HepG2 (cell line): ENCODE measurements at regions not wholly inside any gene's neighbourhood (a gene's known extent, or its start where the extent isn't known, plus 50 kb on each side); places are given as distances from the start of the nearest gene placed in this dataset.

ENCODE experiments used
- ATAC-seq: fragments of 200-7000 bp; cut with Tn5 transposase; 3 replicates; pipeline ENCODE4 v1.9.1; 2020; ENCODE audit warnings: mild to moderate bottlenecking, moderate library complexity
- BruUV-seq: library from RNA; stranded (reverse); fragments of 400-500 nt; replicated peaks from 2 replicates; lab custom pipeline; 2021; lab: Mats Ljungman, UMichigan
- CTCF ChIA-PET: fragments of 300-600 bp; formaldehyde crosslinking; extraction: SDS; loops from one replicate; lab custom pipeline; 2021; ENCODE audit warnings: low total read pairs, inconsistent platforms, low intra/inter-chr PET ratio; lab: Yijun Ruan, JAX
- POLR2A ChIA-PET: fragments of 350-600 bp; sonication (Branson Sonifier 250); formaldehyde crosslinking; loops from one replicate; lab custom pipeline; 2020; ENCODE audit warnings: antibody characterized with exemption, inconsistent platforms; lab: Yijun Ruan, JAX
- DNase-seq: peaks from one replicate; pipeline ENCODE4 v3.0.0-alpha.2; 2015; ENCODE audit warnings: low spot score
- FAIRE-seq: peaks from 3 replicates; lab custom pipeline; 2011; peaks lifted over from hg19 to GRCh38; lab: Jason Lieb, UNC
- H2AFZ ChIP-seq: one replicate; pipeline ENCODE4 v1.6.1; 2011; ENCODE audit warnings: low read length, inconsistent platforms
- H3K27ac ChIP-seq: fragments of 300-600 bp; 3 replicates; pipeline ENCODE4 v1.8.0; 2011; ENCODE audit warnings: mixed run types, mild to moderate bottlenecking, mixed read lengths, low read length, inconsistent platforms; ENCODE audit not compliant: insufficient read depth; ENCODE audit errors: extremely low read length
- H3K27me3 ChIP-seq, 2 experiments: fragments of 200-600 bp in 1 of 2; 2 replicates in 1 of 2; 3 replicates in 1 of 2; pipeline versions ENCODE4 v1.6.0 to v1.8.0; 2011; ENCODE audit warnings: low read length in 2 of 2, mild to moderate bottlenecking in 2 of 2, moderate library complexity in 2 of 2, inconsistent platforms in 1 of 2; ENCODE audit not compliant: insufficient read depth in 2 of 2, control insufficient read depth in 1 of 2
- H3K36me3 ChIP-seq, 2 experiments: fragments of 200-600 bp in 1 of 2; replicated peaks in 1 of 2; 2 replicates in 1 of 2; 3 replicates in 1 of 2; pipeline versions ENCODE4 v1.5.1 to v1.8.0; 2011; ENCODE audit warnings: low read length in 2 of 2, inconsistent platforms in 1 of 2; ENCODE audit not compliant: insufficient read depth in 2 of 2, control insufficient read depth in 1 of 2
- H3K4me1 ChIP-seq: 2 replicates; pipeline ENCODE4 v1.5.1; 2012; ENCODE audit warnings: low read length, inconsistent platforms; ENCODE audit not compliant: insufficient read depth
- H3K4me2 ChIP-seq: 2 replicates; pipeline ENCODE4 v1.6.0; 2011; ENCODE audit warnings: low read depth, low read length, inconsistent platforms
- H3K4me3 ChIP-seq, 3 experiments: fragments of 200-600 bp in 1 of 3; sonication (generic), shearing (Covaris generic) in 1 of 3; replicated peaks in 1 of 3; 2 replicates each; pipeline ENCODE4 v1.5.1; 2011 to 2016; ENCODE audit warnings: low read length in 3 of 3, inconsistent platforms in 2 of 3, low read depth in 2 of 3, mild to moderate bottlenecking in 2 of 3, control low read depth in 1 of 3, mixed read lengths in 1 of 3; ENCODE audit not compliant: insufficient read depth in 1 of 3
- H3K79me2 ChIP-seq: one replicate; pipeline ENCODE4 v1.6.1; 2011; ENCODE audit warnings: low read length, inconsistent platforms; ENCODE audit not compliant: insufficient read depth
- H3K9ac ChIP-seq: 2 replicates; pipeline ENCODE4 v1.6.0; 2011; ENCODE audit warnings: mild to moderate bottlenecking, low read depth, low read length, inconsistent platforms; ENCODE audit not compliant: insufficient read depth
- H3K9me3 ChIP-seq: 2 replicates; pipeline ENCODE4 v1.5.1; 2012; ENCODE audit warnings: mild to moderate bottlenecking, low read length
- H4K20me1 ChIP-seq: 2 replicates; pipeline ENCODE4 v1.6.0; 2011; ENCODE audit warnings: inconsistent platforms, mild to moderate bottlenecking, low read length, moderate library complexity; ENCODE audit not compliant: insufficient read depth
- CREBL2 ChIP-seq: sonication (generic); formaldehyde crosslinking; IDR thresholded peaks from 2 replicates; pipeline ENCODE4 v1.8.1; 2023; ENCODE audit warnings: missing genetic modification reagents, mild to moderate bottlenecking, borderline replicate concordance
- DMAP1 ChIP-seq: IDR thresholded peaks from 2 replicates; pipeline ENCODE4 v1.6.1; 2016
- DPF2 ChIP-seq: sonication (generic); formaldehyde crosslinking; IDR thresholded peaks from 2 replicates; pipeline ENCODE4 v1.4.0; 2020; ENCODE audit warnings: mild to moderate bottlenecking, low read depth, missing genetic modification reagents, borderline replicate concordance
- ETV6 ChIP-seq: sonication (generic); formaldehyde crosslinking; conservative IDR thresholded peaks from 2 replicates; pipeline ENCODE4 v1.4.0; 2020; ENCODE audit warnings: missing genetic modification reagents
- GZF1 ChIP-seq: sonication (generic); formaldehyde crosslinking; IDR thresholded peaks from 2 replicates; pipeline ENCODE4 v1.5.1; 2020; ENCODE audit warnings: mild to moderate bottlenecking, missing genetic modification reagents
- KLF13 ChIP-seq: sonication (generic); formaldehyde crosslinking; IDR thresholded peaks from 2 replicates; pipeline ENCODE4 v1.4.0; 2020; ENCODE audit warnings: mild to moderate bottlenecking, missing genetic modification reagents
- KLF16 ChIP-seq, 2 experiments: sonication (generic) in 1 of 2; formaldehyde crosslinking in 1 of 2; IDR thresholded peaks; 2 replicates each; pipeline versions ENCODE4 v1.6.1 to v1.8.0; 2016 to 2023; ENCODE audit warnings: missing genetic modification reagents in 2 of 2, missing compliant biosample characterization in 1 of 2
- MBNL3 ChIP-seq: fragments of 250-450 bp; sonication (Bioruptor Pico); conservative IDR thresholded peaks from 2 replicates; pipeline ENCODE4 v1.8.0; 2022; ENCODE audit warnings: mild to moderate bottlenecking, inconsistent platforms
- RAD51 ChIP-seq: fragments of 450-650 bp; IDR thresholded peaks from 2 replicates; pipeline ENCODE4 v1.6.1; 2016; ENCODE audit warnings: borderline replicate concordance
- SRSF4 ChIP-seq: fragments of 200-400 bp; formaldehyde crosslinking; IDR thresholded peaks from one replicate; pipeline ENCODE4 v1.6.1; 2018; ENCODE audit warnings: mild to moderate bottlenecking, low read depth, low read length, moderate library complexity; ENCODE audit not compliant: poor library complexity, severe bottlenecking
- TCF7L2 ChIP-seq: IDR thresholded peaks from 2 replicates; pipeline ENCODE4 v1.6.1; 2011; ENCODE audit warnings: mild to moderate bottlenecking, low read depth, low read length, moderate library complexity
- TOE1 ChIP-seq: sonication (generic); formaldehyde crosslinking; IDR thresholded peaks from 2 replicates; pipeline ENCODE4 v1.4.0; 2020; ENCODE audit warnings: mild to moderate bottlenecking, missing genetic modification reagents
- U2AF2 ChIP-seq: fragments of 200-400 bp; formaldehyde crosslinking; IDR thresholded peaks from 2 replicates; pipeline ENCODE4 v1.6.1; 2017; ENCODE audit warnings: low read depth, mild to moderate bottlenecking, low read length
- ZNF205 ChIP-seq: IDR thresholded peaks from 2 replicates; pipeline ENCODE4 v1.6.1; 2018; ENCODE audit warnings: missing biosample characterization, missing genetic modification reagents
- ZNF282 ChIP-seq: fragments of 450-650 bp; IDR thresholded peaks from 2 replicates; pipeline ENCODE4 v1.6.1; 2018; ENCODE audit not compliant: partially characterized antibody
- ZNF569 ChIP-seq: sonication (generic); formaldehyde crosslinking; IDR thresholded peaks from 2 replicates; pipeline ENCODE4 v1.5.0; 2020; ENCODE audit warnings: mild to moderate bottlenecking, missing genetic modification reagents, moderate library complexity, borderline replicate concordance
- ZNF749 ChIP-seq: sonication (generic); formaldehyde crosslinking; IDR thresholded peaks from 2 replicates; pipeline ENCODE4 v1.8.0; 2022; ENCODE audit warnings: mild to moderate bottlenecking, missing genetic modification reagents, moderate library complexity, borderline replicate concordance
- WGBS: methylation state at CpG from one replicate; pipeline ENCODE4 v1.1.6; 2017; ENCODE audit warnings: low lambda C conversion rate; 5-methylcytosine and 5-hydroxymethylcytosine counted together
- in situ Hi-C: cut with HindIII; loops from 2 replicates; pipeline ENCODE4 v1.10.0; 2017; ENCODE audit warnings: low pct_unique_long_range_greater_than_20kb; ENCODE audit not compliant: extremely low pct_ligation_motif_present
- intact Hi-C: fragments of 100-400 bp; cut with micrococcal nuclease; formaldehyde crosslinking; loops from one replicate; pipeline ENCODE4 v1.10.0; 2022; ENCODE audit not compliant: unreplicated experiment

- Histone ChIP-seq H3K27me3 (no peaks in the 10 kb centered on the region), H3K4me3 (no peak overlapping the region), H3K4me2 (no peak overlapping the region), H3K36me3 (no peaks in the 10 kb centered on the region), H4K20me1 (no peaks in the 10 kb centered on the region), H3K9me3 (no peaks in the 10 kb centered on the region; the same call in 1 of the 2 replicates), H3K9ac (no peak overlapping the region), H3K79me2 (no peaks in the 10 kb centered on the region), H2AFZ (no peak overlapping the region), H3K27ac (no peak overlapping the region)
- FAIRE-seq = no peak
- in situ Hi-C loops (no loop called here), intact Hi-C loops (no loop called here)
- WGBS = 3% methylated on average over 3 of the region's 3 CpGs
- ChIA-PET CTCF (no interaction called here), POLR2A (no interaction called here)
- no peak for DNase-seq
- BruUV-seq = no TSS peak
- no peak for ATAC-seq
- no peak for TF ChIP-seq TCF7L2
- TF ChIP-seq MBNL3 (CRISPR knock-in tag) = no peak
- TF ChIP-seq GZF1 (CRISPR knock-in tag) = no peak
- TF ChIP-seq CREBL2 = no peak
- no peak for TF ChIP-seq ETV6
- TF ChIP-seq RAD51 = no peak
- TF ChIP-seq KLF16 (CRISPR knock-in tag; IDR thresholded peaks at IDR 0.05) = no peak
- TF ChIP-seq U2AF2 = no peak
- no peak for TF ChIP-seq SRSF4
- TF ChIP-seq DPF2 (CRISPR knock-in tag) = no peak
- TF ChIP-seq KLF13 (CRISPR knock-in tag) = no peak
- TF ChIP-seq ZNF205 (CRISPR knock-in tag) = no peak
- no peak for TF ChIP-seq DMAP1
- TF ChIP-seq TOE1 (CRISPR knock-in tag) = no peak
- no peak for TF ChIP-seq ZNF749 (CRISPR knock-in tag)
- TF ChIP-seq ZNF569 (CRISPR knock-in tag) = no peak
- TF ChIP-seq ZNF282 = no peak
- TF ChIP-seq, all 625 proteins: peak for 0
- no peaks in the 10 kb centered on the region for H3K4me1 ChIP-seq
These were observed 791.1 kb downstream of the AACS start for GRCh38 chr12:125856366-125856765.
